HepG2 (cell line): ENCODE measurements at regions not wholly inside any gene's neighbourhood (a gene's known extent, or its start where the extent isn't known, plus 50 kb on each side); places are given as distances from the start of the nearest gene placed in this dataset.
A peak's percentile ranks its signal among the peaks of the same experiment; 100 is the strongest.

Experiments used
- BCL6 ChIP-seq: IDR thresholded peaks from 2 replicates; pipeline ENCODE4 v1.6.1; 2016; ENCODE audit warnings: missing genetic modification reagents, missing compliant biosample characterization
- BRCA1 ChIP-seq: sonication (generic); formaldehyde crosslinking; IDR thresholded peaks from 2 replicates; pipeline ENCODE4 v1.4.0; 2020; ENCODE audit warnings: missing genetic modification reagents
- BRF2 ChIP-seq: sonication (generic); formaldehyde crosslinking; IDR thresholded peaks from 2 replicates; pipeline ENCODE4 v1.8.1; 2022; ENCODE audit warnings: mild to moderate bottlenecking, missing genetic modification reagents
- DPF2 ChIP-seq: sonication (generic); formaldehyde crosslinking; IDR thresholded peaks from 2 replicates; pipeline ENCODE4 v1.4.0; 2020; ENCODE audit warnings: mild to moderate bottlenecking, low read depth, missing genetic modification reagents, borderline replicate concordance
- HDAC1 ChIP-seq: sonication (generic); formaldehyde crosslinking; IDR thresholded peaks from 2 replicates; pipeline ENCODE4 v1.5.1; 2020; ENCODE audit warnings: mild to moderate bottlenecking, missing genetic modification reagents
- MAF1 ChIP-seq: sonication (generic); formaldehyde crosslinking; IDR thresholded peaks from 2 replicates; pipeline ENCODE4 v1.5.0; 2020; ENCODE audit warnings: missing genetic modification reagents, borderline replicate concordance
- NCOA5 ChIP-seq: sonication (generic); formaldehyde crosslinking; IDR thresholded peaks from 2 replicates; pipeline ENCODE4 v1.4.0; 2020; ENCODE audit warnings: missing genetic modification reagents
- NFYC ChIP-seq: IDR thresholded peaks from 2 replicates; pipeline ENCODE4 v1.6.1; 2016; ENCODE audit warnings: missing genetic modification reagents, missing compliant biosample characterization
- PPARG ChIP-seq: conservative IDR thresholded peaks from 2 replicates; pipeline ENCODE4 v1.6.1; 2016; ENCODE audit warnings: missing biosample characterization, missing genetic modification reagents
- REST ChIP-seq, 2 experiments: IDR thresholded peaks; 2 replicates each; pipeline ENCODE4 v1.6.1; 2011 to 2012; ENCODE audit warnings: low read length in 2 of 2, borderline replicate concordance in 1 of 2, low read depth in 1 of 2, mild to moderate bottlenecking in 1 of 2, moderate library complexity in 1 of 2
- REXO4 ChIP-seq: sonication (generic); formaldehyde crosslinking; IDR thresholded peaks from 2 replicates; pipeline ENCODE4 v1.8.0; 2022; ENCODE audit warnings: missing genetic modification reagents, mild to moderate bottlenecking, borderline replicate concordance
- RNF219 ChIP-seq: sonication (generic); formaldehyde crosslinking; IDR thresholded peaks from 2 replicates; pipeline ENCODE4 v1.5.0; 2020; ENCODE audit warnings: mild to moderate bottlenecking, missing genetic modification reagents
- ZBTB2 ChIP-seq: sonication (generic); formaldehyde crosslinking; IDR thresholded peaks from 2 replicates; pipeline ENCODE4 v1.8.0; 2022; ENCODE audit warnings: low read depth, missing genetic modification reagents
- ZNF430 ChIP-seq: sonication (generic); formaldehyde crosslinking; IDR thresholded peaks from 2 replicates; pipeline ENCODE4 v1.9.0; 2021; ENCODE audit warnings: mild to moderate bottlenecking, missing genetic modification reagents
- ZNF431 ChIP-seq: sonication (generic); formaldehyde crosslinking; IDR thresholded peaks from 2 replicates; pipeline ENCODE4 v1.9.0; 2022; ENCODE audit warnings: missing genetic modification reagents, low read depth, mild to moderate bottlenecking, borderline replicate concordance
- ZNF501 ChIP-seq: sonication (generic); formaldehyde crosslinking; IDR thresholded peaks from 2 replicates; pipeline ENCODE4 v1.5.1; 2020; ENCODE audit warnings: mild to moderate bottlenecking, moderate library complexity, missing genetic modification reagents
- ZNF788 ChIP-seq: sonication (generic); formaldehyde crosslinking; IDR thresholded peaks from 2 replicates; pipeline ENCODE4 v1.5.0; 2020; ENCODE audit warnings: mild to moderate bottlenecking, missing genetic modification reagents, borderline replicate concordance

- TF ChIP-seq BRCA1 (CRISPR knock-in tag) (peak; percentile 58; the same call in 1 of the 2 replicates), RNF219 (CRISPR knock-in tag) (0 out of 2 replicates have a peak, but pooled peaks have one; percentile 56), ZNF431 (CRISPR knock-in tag) (0 out of 2 replicates have a peak, but pooled peaks have one; percentile 62), DPF2 (CRISPR knock-in tag) (peak; percentile 73; the same call in 1 of the 2 replicates), HDAC1 (CRISPR knock-in tag) (peak; percentile 81), NFYC (no peak), REXO4 (CRISPR knock-in tag) (no peak), PPARG (CRISPR knock-in tag) (peak; percentile 86), NCOA5 (CRISPR knock-in tag) (no peak), MAF1 (0 out of 2 replicates have a peak, but pooled peaks have one; percentile 16), ZNF788 (peak; percentile 58; the same call in 1 of the 2 replicates), BRF2 (CRISPR knock-in tag) (peak; percentile 86), BCL6 (CRISPR knock-in tag) (peak; percentile 88), ZBTB2 (0 out of 2 replicates have a peak, but pooled peaks have one; percentile 14), ZNF430 (CRISPR knock-in tag) (peak; percentile 83; the same call in 1 of the 2 replicates), REST (IDR thresholded peaks at IDR 0.05; ENCODE audit: borderline replicate concordance in 1 of 2, low read depth in 1 of 2, low read length in 2 of 2) (0 out of 4 replicates have a peak, but pooled peaks of 1 of the 2 experiments have one; percentile 39), ZNF501 (peak; percentile 59; the same call in 1 of the 2 replicates)
Measured at GRCh38 chr3:72579581-72580245, 268.5 kb downstream of the SHQ1 start (continued).
